HG02763 (cell line): ENCODE measurements at regions not wholly inside any gene's neighbourhood (a gene's known extent, or its start where the extent isn't known, plus 50 kb on each side); places are given as distances from the start of the nearest gene placed in this dataset.

Source experiments
- ATAC-seq: cut with Tn5 transposase; IDR thresholded peaks from one replicate; pipeline ENCODE4 v1.9.1; 2021; ENCODE audit warnings: mild to moderate bottlenecking, moderate library complexity; ENCODE audit not compliant: unreplicated experiment

GRCh38 chr1:219119839-219120238, 53.8 kb upstream of the LYPLAL1 start:
- ATAC-seq, result no peak

GRCh38 chr1:219120624-219121544, 52.8 kb upstream of the LYPLAL1 start:
- ATAC-seq, result no peak

- ATAC-seq, result no peak
Measured at GRCh38 chr1:219121679-219122078, 52.0 kb upstream of the LYPLAL1 start.

- no peak for ATAC-seq
Measured at GRCh38 chr1:219123036-219123435, 50.6 kb upstream of the LYPLAL1 start.
